ENCODE measurements at regions not wholly inside any gene's neighbourhood (a gene's known extent, or its start where the extent isn't known, plus 50 kb on each side); places are given as distances from the start of the nearest gene placed in this dataset.

DNA sequence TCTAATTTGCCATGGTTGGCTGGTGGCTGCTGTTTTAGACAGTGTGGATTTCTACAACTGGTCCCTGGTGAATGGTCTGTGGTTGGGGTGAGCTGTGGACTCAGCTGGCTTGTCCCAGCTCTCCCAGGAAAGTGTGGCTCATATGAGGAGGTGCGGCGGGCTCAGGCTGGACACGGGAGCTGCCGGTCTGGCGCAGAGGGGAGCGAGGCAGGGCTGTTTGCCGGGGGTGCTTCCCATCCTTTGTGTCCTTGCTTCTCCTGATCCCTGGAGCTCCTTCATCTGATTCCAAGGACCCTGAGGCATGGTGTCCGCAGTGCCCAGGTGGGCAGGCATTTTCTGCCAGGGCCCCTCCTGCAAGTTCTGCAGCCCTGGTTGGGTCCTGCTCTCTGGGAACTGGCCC is 104.9 kb downstream of the TEX29 start:
- Histone ChIP-seq H3K4me3 (no peak overlapping the region), H3K4me1 (no peaks in the 10 kb centered on the region), H3K36me3 (no peaks in the 10 kb centered on the region), H3K9me3 (no peaks in the 10 kb centered on the region), H3K27ac (no peak overlapping the region), H3K27me3 (ENCODE audit: low read depth) (peaks cover 15% of the 10 kb centered on the region)
- TF ChIP-seq, protein P1, sequence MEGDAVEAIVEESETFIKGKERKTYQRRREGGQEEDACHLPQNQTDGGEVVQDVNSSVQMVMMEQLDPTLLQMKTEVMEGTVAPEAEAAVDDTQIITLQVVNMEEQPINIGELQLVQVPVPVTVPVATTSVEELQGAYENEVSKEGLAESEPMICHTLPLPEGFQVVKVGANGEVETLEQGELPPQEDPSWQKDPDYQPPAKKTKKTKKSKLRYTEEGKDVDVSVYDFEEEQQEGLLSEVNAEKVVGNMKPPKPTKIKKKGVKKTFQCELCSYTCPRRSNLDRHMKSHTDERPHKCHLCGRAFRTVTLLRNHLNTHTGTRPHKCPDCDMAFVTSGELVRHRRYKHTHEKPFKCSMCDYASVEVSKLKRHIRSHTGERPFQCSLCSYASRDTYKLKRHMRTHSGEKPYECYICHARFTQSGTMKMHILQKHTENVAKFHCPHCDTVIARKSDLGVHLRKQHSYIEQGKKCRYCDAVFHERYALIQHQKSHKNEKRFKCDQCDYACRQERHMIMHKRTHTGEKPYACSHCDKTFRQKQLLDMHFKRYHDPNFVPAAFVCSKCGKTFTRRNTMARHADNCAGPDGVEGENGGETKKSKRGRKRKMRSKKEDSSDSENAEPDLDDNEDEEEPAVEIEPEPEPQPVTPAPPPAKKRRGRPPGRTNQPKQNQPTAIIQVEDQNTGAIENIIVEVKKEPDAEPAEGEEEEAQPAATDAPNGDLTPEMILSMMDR (IDR thresholded peaks at IDR 0.05) = no peak
- ATAC-seq (no peak), DNase-seq (no peak)
- intact Hi-C loops (cut with DNase I) = no loop called here

DNA sequence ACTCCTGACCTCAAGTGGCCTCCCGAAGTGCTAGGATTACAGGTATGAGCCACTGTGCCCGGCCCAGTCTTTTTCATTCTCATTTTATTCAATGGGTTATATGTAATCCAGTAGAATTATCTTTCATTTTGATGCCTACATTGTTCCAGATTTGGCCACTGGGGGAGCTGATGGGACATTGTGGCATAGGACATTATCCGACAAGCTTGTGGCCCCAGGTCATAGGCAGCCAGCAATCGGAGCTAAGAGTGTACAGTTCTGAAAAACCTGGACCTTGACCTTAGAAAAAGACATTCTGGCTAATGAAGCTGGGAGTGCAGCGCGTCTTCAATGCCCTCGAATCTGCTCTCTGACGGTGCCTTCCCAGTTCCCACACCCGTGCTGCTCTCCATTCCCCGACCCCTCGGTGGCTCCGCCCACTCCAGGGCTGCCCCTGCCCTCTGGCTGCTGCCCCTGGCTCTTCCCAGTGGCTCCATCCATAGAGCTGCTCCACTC is 108.7 kb downstream of the TEX29 start:
- Histone ChIP-seq H3K4me1 (no peaks in the 10 kb centered on the region), H3K36me3 (no peaks in the 10 kb centered on the region), H3K27ac (no peak overlapping the region), H3K9me3 (no peaks in the 10 kb centered on the region), H3K4me3 (no peak overlapping the region), H3K27me3 (ENCODE audit: low read depth) (peaks cover 21% of the 10 kb centered on the region)
- intact Hi-C loops (cut with DNase I) = no loop called here
- DNase-seq (no peak), ATAC-seq (peak; percentile 54)
- TF ChIP-seq, protein P1 (IDR thresholded peaks at IDR 0.05) = peak; percentile 42

DNA sequence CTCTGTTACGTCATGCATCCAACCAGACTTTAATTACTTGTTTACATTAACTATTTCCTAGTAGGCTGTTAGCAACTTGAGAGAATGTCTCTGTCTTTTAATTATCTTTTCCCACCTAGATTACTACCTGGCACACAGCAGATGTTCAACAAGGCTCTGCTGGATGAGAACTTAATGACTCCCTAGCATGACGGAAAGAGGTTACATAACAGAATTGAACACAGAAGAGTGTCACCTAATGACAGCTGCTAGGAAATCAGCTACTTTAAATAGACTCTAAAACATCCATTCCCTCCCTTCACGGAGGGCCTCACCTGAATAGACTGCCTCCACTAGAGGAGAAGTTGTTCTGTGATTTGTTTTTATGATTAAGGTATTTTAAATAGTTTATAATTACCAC is 110.8 kb downstream of the TEX29 start:
- intact Hi-C loops (cut with DNase I) = no loop called here
- no peak for ATAC-seq
- no peak for DNase-seq
- Histone ChIP-seq H3K4me3 (no peak overlapping the region), H3K4me1 (no peaks in the 10 kb centered on the region), H3K27ac (no peak overlapping the region), H3K27me3 (ENCODE audit: low read depth) (peaks cover 12% of the 10 kb centered on the region), H3K9me3 (no peaks in the 10 kb centered on the region), H3K36me3 (no peaks in the 10 kb centered on the region)
- TF ChIP-seq, protein P1 (IDR thresholded peaks at IDR 0.05) = no peak

DNA sequence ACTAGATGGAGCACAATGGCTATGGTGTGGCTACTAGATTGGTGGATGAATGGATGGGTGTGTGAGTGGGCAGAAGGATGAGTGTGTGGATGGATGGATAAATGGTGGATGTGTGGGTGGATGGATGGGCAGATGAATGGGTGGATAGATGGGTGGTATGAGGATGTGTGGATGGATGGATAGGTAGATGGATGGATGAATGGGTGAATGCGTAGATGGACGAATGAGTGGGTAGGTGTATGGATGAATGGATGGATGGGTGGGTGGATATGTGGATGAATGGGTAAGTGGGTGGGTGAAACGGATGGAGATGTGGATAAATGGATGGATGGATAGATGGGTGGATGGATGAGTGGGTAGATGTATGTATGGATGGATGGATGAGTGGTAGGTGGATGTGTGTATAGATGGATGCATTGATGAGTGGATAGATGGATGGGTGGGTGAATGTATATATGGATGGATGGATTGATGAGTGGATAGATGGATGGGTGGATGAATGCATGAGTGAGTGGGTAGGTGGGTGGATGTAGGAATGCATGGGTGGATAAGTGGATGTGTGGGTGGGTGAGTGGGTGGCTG is 114.2 kb downstream of the TEX29 start:
- Histone ChIP-seq H3K9me3 (no peaks in the 10 kb centered on the region), H3K4me3 (no peak overlapping the region), H3K36me3 (no peaks in the 10 kb centered on the region), H3K27ac (no peak overlapping the region), H3K4me1 (no peaks in the 10 kb centered on the region), H3K27me3 (ENCODE audit: low read depth) (peaks cover 6% of the 10 kb centered on the region)
- TF ChIP-seq, protein P1 (IDR thresholded peaks at IDR 0.05) = no peak
- DNase-seq (no peak), ATAC-seq (no peak)
- intact Hi-C loops (cut with DNase I) = no loop called here

DNA sequence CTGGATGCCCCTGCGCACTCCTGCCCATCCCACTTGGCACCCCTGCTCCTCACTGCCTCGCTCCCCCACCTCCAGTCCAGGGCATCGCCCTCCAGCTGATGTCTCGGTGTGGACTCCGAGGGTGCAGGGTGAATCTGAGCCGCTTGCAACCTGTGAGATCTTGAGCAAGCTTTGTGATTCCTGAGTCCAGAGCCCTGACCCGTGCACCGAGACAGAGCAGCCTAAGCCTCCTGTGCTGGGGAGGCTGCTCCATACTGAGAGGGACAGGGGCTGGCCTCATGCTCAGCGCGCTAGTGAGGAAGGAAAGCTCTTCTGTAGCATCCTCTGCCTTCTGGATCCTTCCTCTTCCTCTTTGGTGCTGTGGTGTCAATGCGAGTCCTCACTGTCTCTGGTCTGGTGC is 116.0 kb downstream of the TEX29 start:
- no peak for DNase-seq
- H3K27ac ChIP-seq = no peak overlapping the region
- intact Hi-C loops (cut with DNase I) = no loop called here
- H3K4me3 ChIP-seq = no peak overlapping the region
- TF ChIP-seq, protein P1 (IDR thresholded peaks at IDR 0.05) = no peak
- no peaks in the 10 kb centered on the region for H3K4me1 ChIP-seq
- H3K27me3 ChIP-seq (ENCODE audit: low read depth) = peaks cover under 1% of the 10 kb centered on the region
- no peak for ATAC-seq
- H3K9me3 ChIP-seq = no peaks in the 10 kb centered on the region
- no peaks in the 10 kb centered on the region for H3K36me3 ChIP-seq
